ENCODE measurements at regions not wholly inside any gene's neighbourhood (a gene's known extent, or its start where the extent isn't known, plus 50 kb on each side); places are given as distances from the start of the nearest gene placed in this dataset.

DNA sequence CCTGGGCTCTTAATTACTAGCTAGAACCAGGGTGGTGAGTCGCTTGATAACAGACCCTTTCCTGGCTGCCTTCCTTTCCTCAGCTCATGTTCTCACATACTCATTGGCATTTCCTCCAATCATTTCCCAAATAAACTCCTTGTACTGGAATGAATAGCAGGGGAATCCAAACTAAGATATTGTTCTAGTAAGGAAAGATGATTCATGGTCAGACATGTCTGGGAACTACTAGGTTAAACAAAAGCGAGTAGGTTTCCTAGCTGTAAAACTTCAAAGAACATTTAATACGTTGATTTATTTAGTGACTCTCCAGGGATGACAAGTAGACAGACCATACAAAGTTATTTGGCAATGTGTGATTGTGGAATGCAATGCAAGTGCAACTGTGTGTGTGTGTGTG is 121.2 kb upstream of the KCNJ6 start:
- no peak overlapping the region for H3K27ac ChIP-seq (ENCODE audit: insufficient read depth, low read length)
- DNase-seq (no peak), ATAC-seq (ENCODE audit: low read depth) (no peak)
- no peak overlapping the region for H3K18ac ChIP-seq (ENCODE audit: low read depth, low read length)
- in situ Hi-C loops (cut with MboI; ENCODE audit: low sequenced_read_pairs) (no loop called here), dilution Hi-C loops (cut with HindIII; ENCODE audit: low sequenced_read_pairs, unreplicated experiment) (no loop called here), intact Hi-C loops (cut with micrococcal nuclease) (no loop called here)
- no peak overlapping the region for H3K56ac ChIP-seq (ENCODE audit: extremely low read depth, insufficient read depth, low read length)
- WGBS, 2 experiments (ENCODE audit: extremely low coverage in 2 of 2, insufficient read length in 1 of 2) = no CpG with 5 or more reads among the region's 3 CpGs
- H2AK5ac ChIP-seq (ENCODE audit: low read depth, low read length) = no peak overlapping the region
- H4K8ac ChIP-seq (ENCODE audit: low read depth in 2 of 2, low read length in 2 of 2) = no peak overlapping the region
- H3K9ac ChIP-seq (ENCODE audit: low read depth, low read length) = no peak overlapping the region
- no peak overlapping the region for H3K4ac ChIP-seq (ENCODE audit: low read depth, low read length)
- H4K91ac ChIP-seq (ENCODE audit: insufficient read depth, low read depth, low read length) = no peak overlapping the region
- H4K20me1 ChIP-seq (ENCODE audit: insufficient read depth, low read length) = no peaks in the 10 kb centered on the region
- H3K79me1 ChIP-seq (ENCODE audit: low read depth in 1 of 2, low read length in 2 of 2) = no peaks in the 10 kb centered on the region
- no peak overlapping the region for H3K4me2 ChIP-seq (ENCODE audit: low read depth, low read length)
- no peak overlapping the region for H3K23ac ChIP-seq (ENCODE audit: low read depth, low read length)
- no peak overlapping the region for H2BK120ac ChIP-seq (ENCODE audit: low read depth, low read length)
- H3K27me3 ChIP-seq (ENCODE audit: control insufficient read depth, insufficient read depth, low read length) = peaks cover 6% of the 10 kb centered on the region
- no peak overlapping the region for H2AFZ ChIP-seq (replicated peaks; ENCODE audit: low read length, poor library complexity)
- no peaks in the 10 kb centered on the region for H3K36me3 ChIP-seq (ENCODE audit: control insufficient read depth, insufficient read depth, low read length)
- H3K9me1 ChIP-seq (ENCODE audit: insufficient read depth, low read length) = no peaks in the 10 kb centered on the region
- H3K4me3 ChIP-seq (ENCODE audit: insufficient read depth, low read depth, low read length) = no peak overlapping the region
- H3K4me1 ChIP-seq (ENCODE audit: control insufficient read depth, insufficient read depth, low read length) = no peaks in the 10 kb centered on the region
- H2BK15ac ChIP-seq (ENCODE audit: low read depth, low read length) = no peak overlapping the region
- ChIA-PET POLR2A (ENCODE audit: unreplicated experiment) (no interaction called here), CTCF (no interaction called here)
- no peak overlapping the region for H4K5ac ChIP-seq (ENCODE audit: low read depth, low read length)
- no peak overlapping the region for H2BK20ac ChIP-seq (ENCODE audit: low read depth, low read length)
- no TSS peak for BruUV-seq (replicated peaks)
- TF ChIP-seq RCOR1 (IDR thresholded peaks at IDR 0.05; ENCODE audit: insufficient replicate concordance, low read length) = no peak
- TF ChIP-seq FOS (IDR thresholded peaks at IDR 0.05; ENCODE audit: low read depth, low read length) = no peak
- no peak for TF ChIP-seq CHD1 (IDR thresholded peaks at IDR 0.05; ENCODE audit: low read depth, low read length)
- TF ChIP-seq RAD21 (IDR thresholded peaks at IDR 0.05; ENCODE audit: low read length) = no peak
- TF ChIP-seq POLR2A (IDR thresholded peaks at IDR 0.05; ENCODE audit: low read depth, low read length) = no peak
- TF ChIP-seq, protein P1, sequence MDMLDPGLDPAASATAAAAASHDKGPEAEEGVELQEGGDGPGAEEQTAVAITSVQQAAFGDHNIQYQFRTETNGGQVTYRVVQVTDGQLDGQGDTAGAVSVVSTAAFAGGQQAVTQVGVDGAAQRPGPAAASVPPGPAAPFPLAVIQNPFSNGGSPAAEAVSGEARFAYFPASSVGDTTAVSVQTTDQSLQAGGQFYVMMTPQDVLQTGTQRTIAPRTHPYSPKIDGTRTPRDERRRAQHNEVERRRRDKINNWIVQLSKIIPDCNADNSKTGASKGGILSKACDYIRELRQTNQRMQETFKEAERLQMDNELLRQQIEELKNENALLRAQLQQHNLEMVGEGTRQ (IDR thresholded peaks at IDR 0.05; ENCODE audit: low read depth, low read length) = no peak
- TF ChIP-seq MAFK (IDR thresholded peaks at IDR 0.05; ENCODE audit: low read depth, low read length) = no peak
- no peak for TF ChIP-seq MXI1 (IDR thresholded peaks at IDR 0.05; ENCODE audit: borderline replicate concordance, low read depth, low read length)
- no peak overlapping the region for H2AK9ac ChIP-seq (replicated peaks; ENCODE audit: low read depth, low read length, poor library complexity)
- H3K14ac ChIP-seq (replicated peaks; ENCODE audit: low read depth, low read length) = no peak overlapping the region
- H3K9me3 ChIP-seq (ENCODE audit: control insufficient read depth, insufficient read depth, low read length) = no peaks in the 10 kb centered on the region
- no peak overlapping the region for H2BK5ac ChIP-seq (ENCODE audit: low read depth, low read length, poor library complexity, severe bottlenecking)

All from IMR-90 (cell line).